SK-N-SH (cell line): ENCODE measurements at regions not wholly inside any gene's neighbourhood (a gene's known extent, or its start where the extent isn't known, plus 50 kb on each side); places are given as distances from the start of the nearest gene placed in this dataset.

Experiments used
- CTCF ChIA-PET: fragments of 300-600, 350-600 bp; formaldehyde crosslinking; extraction: SDS; loops from one replicate; lab custom pipeline; 2021; lab: Yijun Ruan, JAX
- POLR2A ChIA-PET: fragments of 350-600 bp; sonication (Branson Sonifier 250); formaldehyde crosslinking; extraction: SDS; loops from one replicate; lab custom pipeline; 2020; ENCODE audit warnings: antibody characterized with exemption, inconsistent platforms; lab: Yijun Ruan, JAX
- DNase-seq: peaks from one replicate; pipeline ENCODE4 v3.0.0; 2012
- H2AFZ ChIP-seq: fragments of 200-600 bp; sonication (generic); 2 replicates; pipeline ENCODE4 v1.8.1; 2016; ENCODE audit warnings: antibody characterized with exemption, mild to moderate bottlenecking, low read depth
- H3F3A ChIP-seq: fragments of 200-600 bp; sonication (generic); replicated peaks from 2 replicates; pipeline ENCODE3; 2016; ENCODE audit warnings: antibody characterized with exemption, mild to moderate bottlenecking; ENCODE audit not compliant: insufficient read depth
- H3K27ac ChIP-seq, 2 experiments: fragments of 200-500 bp in 1 of 2; fragments of 200-600 bp in 1 of 2; sonication (Bioruptor generic) in 1 of 2; sonication (generic), shearing (Covaris generic) in 1 of 2; 2 replicates each; pipeline versions ENCODE4 v1.5.1 to v1.6.1; 2014 to 2016; ENCODE audit warnings: low read depth in 2 of 2, inconsistent platforms in 1 of 2, low read length in 1 of 2, mild to moderate bottlenecking in 1 of 2, mixed read lengths in 1 of 2
- H3K27me3 ChIP-seq: fragments of 200-600 bp; sonication (generic), shearing (Covaris generic); 2 replicates; pipeline ENCODE4 v1.6.1; 2016; ENCODE audit warnings: mixed run types; ENCODE audit not compliant: insufficient read depth
- H3K36me3 ChIP-seq, 2 experiments: fragments of 200-500 bp in 1 of 2; fragments of 200-600 bp in 1 of 2; sonication (Bioruptor generic) in 1 of 2; sonication (generic) in 1 of 2; replicated peaks in 1 of 2; 2 replicates each; pipeline versions ENCODE3 to v1.5.1; 2014 to 2016; ENCODE audit warnings: low read length in 1 of 2, mild to moderate bottlenecking in 1 of 2; ENCODE audit not compliant: insufficient read depth in 2 of 2, control insufficient read depth in 1 of 2
- H3K4me1 ChIP-seq, 2 experiments: fragments of 200-500 bp in 1 of 2; fragments of 200-600 bp in 1 of 2; sonication (Bioruptor generic) in 1 of 2; sonication (generic), shearing (Covaris generic) in 1 of 2; 2 replicates each; pipeline versions ENCODE4 v1.5.1 to v1.6.1; 2014 to 2016; ENCODE audit warnings: low read depth in 1 of 2, low read length in 1 of 2, mixed run types in 1 of 2; ENCODE audit not compliant: insufficient read depth in 2 of 2, control insufficient read depth in 1 of 2
- H3K4me2 ChIP-seq: fragments of 200-600 bp; sonication (generic), shearing (Covaris generic); 2 replicates; pipeline ENCODE4 v1.6.1; 2017; ENCODE audit warnings: mixed run types
- H3K4me3 ChIP-seq, 2 experiments: fragments of 200-500 bp in 1 of 2; fragments of 200-600 bp in 1 of 2; sonication (Bioruptor generic) in 1 of 2; sonication (generic), shearing (Covaris generic) in 1 of 2; 2 replicates each; pipeline versions ENCODE4 v1.5.1 to v1.8.1; 2014 to 2016; ENCODE audit warnings: low read depth in 2 of 2, inconsistent platforms in 1 of 2, low read length in 1 of 2, mild to moderate bottlenecking in 1 of 2, mixed read lengths in 1 of 2, moderate library complexity in 1 of 2
- H3K79me2 ChIP-seq: fragments of 200-600 bp; sonication (generic); 2 replicates; pipeline ENCODE4 v1.8.1; 2017; ENCODE audit warnings: mild to moderate bottlenecking; ENCODE audit not compliant: insufficient read depth
- H3K9ac ChIP-seq: fragments of 200-600 bp; sonication (generic); 2 replicates; pipeline ENCODE4 v1.6.1; 2017; ENCODE audit warnings: mixed run types
- H3K9me2 ChIP-seq: fragments of 200-600 bp; sonication (generic); 2 replicates; pipeline ENCODE4 v1.6.1; 2017; ENCODE audit warnings: mixed run types
- H3K9me3 ChIP-seq: fragments of 200-600 bp; sonication (generic); 2 replicates; pipeline ENCODE4 v1.6.1; 2017; ENCODE audit warnings: mixed run types, mild to moderate bottlenecking, moderate library complexity
- H4K20me1 ChIP-seq: fragments of 200-600 bp; sonication (generic); 2 replicates; pipeline ENCODE4 v1.6.1; 2017; ENCODE audit warnings: mild to moderate bottlenecking, mixed run types; ENCODE audit not compliant: insufficient read depth
- ELF1 ChIP-seq: IDR thresholded peaks from 2 replicates; pipeline ENCODE4 v1.4.0; 2012
- EP300 ChIP-seq, 2 experiments: IDR thresholded peaks; 2 replicates each; pipeline versions ENCODE4 v1.4.0 to v1.6.1; 2012; ENCODE audit warnings: borderline replicate concordance in 1 of 2, low read depth in 1 of 2, low read length in 1 of 2
- FOXJ3 ChIP-seq: sonication (generic); formaldehyde crosslinking; IDR thresholded peaks from 2 replicates; pipeline ENCODE4 v1.5.1; 2020; ENCODE audit warnings: mild to moderate bottlenecking, missing genetic modification reagents
- GABPA ChIP-seq: IDR thresholded peaks from 2 replicates; pipeline ENCODE4 v1.4.0; 2012; ENCODE audit warnings: low read depth, mild to moderate bottlenecking
- GATA2 ChIP-seq: sonication (generic); formaldehyde crosslinking; IDR thresholded peaks from 2 replicates; pipeline ENCODE4 v1.5.0; 2020; ENCODE audit warnings: mild to moderate bottlenecking, missing genetic modification reagents
- JUND ChIP-seq: IDR thresholded peaks from 2 replicates; pipeline ENCODE4 v1.4.0; 2012
- MEF2A ChIP-seq: IDR thresholded peaks from 2 replicates; pipeline ENCODE4 v1.4.0; 2012; ENCODE audit warnings: low read depth, borderline replicate concordance
- MXI1 ChIP-seq: IDR thresholded peaks from 2 replicates; pipeline ENCODE4 v1.6.1; 2012; ENCODE audit warnings: mild to moderate bottlenecking, low read depth, low read length, improper control_type of control experiment
- NFIC ChIP-seq: IDR thresholded peaks from 2 replicates; pipeline ENCODE4 v1.4.0; 2012; ENCODE audit warnings: borderline replicate concordance
- TAF1 ChIP-seq: IDR thresholded peaks from 2 replicates; pipeline ENCODE4 v1.6.1; 2012; ENCODE audit warnings: low read depth, mild to moderate bottlenecking, low read length, moderate library complexity, borderline replicate concordance
- TCF12 ChIP-seq: IDR thresholded peaks from 2 replicates; pipeline ENCODE4 v1.4.0; 2012
- WGBS: methylation state at CpG from one replicate; pipeline ENCODE4 v1.1.6; 2017; ENCODE audit warnings: low lambda C conversion rate; 5-methylcytosine and 5-hydroxymethylcytosine counted together
- TF ChIP-seq, protein P1 (sequence below): IDR thresholded peaks from 2 replicates; pipeline ENCODE4 v1.4.0; 2012; ENCODE audit warnings: low read depth, borderline replicate concordance
- TF ChIP-seq, protein P2 (sequence below): fragments of 200-600 bp; sonication (generic); IDR thresholded peaks from 2 replicates; pipeline ENCODE4 v1.6.1; 2017; ENCODE audit warnings: antibody characterized with exemption, mild to moderate bottlenecking, moderate library complexity
- TF ChIP-seq, protein P3 (sequence below): IDR thresholded peaks from 2 replicates; pipeline ENCODE4; 2012
- TF ChIP-seq, protein P4 (sequence below): fragments of 150-350 bp; IDR thresholded peaks from 2 replicates; pipeline ENCODE4 v1.6.1; 2017; ENCODE audit warnings: antibody characterized with exemption, low read length, low read depth, borderline replicate concordance
- TF ChIP-seq, protein P5 (sequence below): IDR thresholded peaks from 2 replicates; pipeline ENCODE4 v1.4.0; 2012; ENCODE audit warnings: low read depth, borderline replicate concordance
- TF ChIP-seq, protein P6 (sequence below): IDR thresholded peaks from 2 replicates; pipeline ENCODE4 v1.4.0; 2012; ENCODE audit warnings: low read depth

DNA sequence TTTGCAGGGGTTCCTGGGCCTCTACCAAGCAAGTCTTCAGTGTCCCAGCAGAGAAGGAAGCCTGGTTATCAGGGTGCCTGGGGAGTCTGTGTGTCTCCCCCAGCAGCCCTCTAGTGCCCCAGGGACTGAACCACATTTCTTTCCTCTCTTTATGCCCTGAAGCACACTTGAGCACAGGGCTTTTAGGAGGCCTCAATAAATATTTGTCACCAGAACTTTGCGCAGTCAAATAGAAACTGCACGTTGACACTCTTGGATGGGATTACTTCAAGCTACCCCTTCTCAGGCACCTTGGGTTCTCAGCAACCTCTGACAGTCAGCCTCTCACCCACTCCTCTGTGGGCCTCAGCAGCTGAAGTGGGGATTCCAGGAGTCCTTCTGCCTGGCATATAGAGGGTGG is 226.6 kb upstream of the HES1 start:
- no peak for DNase-seq
- H3K79me2 ChIP-seq: no peaks in the 10 kb centered on the region
- H3K27me3 ChIP-seq: no peaks in the 10 kb centered on the region
- no peaks in the 10 kb centered on the region for H3K9me3 ChIP-seq
- H3K4me3 ChIP-seq: no peak overlapping the region
- no peaks in the 10 kb centered on the region for H3K36me3 ChIP-seq
- ChIA-PET POLR2A (no interaction called here), CTCF (interaction anchor here (1.0 kb wide), 1 partner anchor 11 kb away, joined by 4 read pairs; no protein-coding TSS in a partner anchor)
- H2AFZ ChIP-seq: no peak overlapping the region
- TF ChIP-seq, protein P1, sequence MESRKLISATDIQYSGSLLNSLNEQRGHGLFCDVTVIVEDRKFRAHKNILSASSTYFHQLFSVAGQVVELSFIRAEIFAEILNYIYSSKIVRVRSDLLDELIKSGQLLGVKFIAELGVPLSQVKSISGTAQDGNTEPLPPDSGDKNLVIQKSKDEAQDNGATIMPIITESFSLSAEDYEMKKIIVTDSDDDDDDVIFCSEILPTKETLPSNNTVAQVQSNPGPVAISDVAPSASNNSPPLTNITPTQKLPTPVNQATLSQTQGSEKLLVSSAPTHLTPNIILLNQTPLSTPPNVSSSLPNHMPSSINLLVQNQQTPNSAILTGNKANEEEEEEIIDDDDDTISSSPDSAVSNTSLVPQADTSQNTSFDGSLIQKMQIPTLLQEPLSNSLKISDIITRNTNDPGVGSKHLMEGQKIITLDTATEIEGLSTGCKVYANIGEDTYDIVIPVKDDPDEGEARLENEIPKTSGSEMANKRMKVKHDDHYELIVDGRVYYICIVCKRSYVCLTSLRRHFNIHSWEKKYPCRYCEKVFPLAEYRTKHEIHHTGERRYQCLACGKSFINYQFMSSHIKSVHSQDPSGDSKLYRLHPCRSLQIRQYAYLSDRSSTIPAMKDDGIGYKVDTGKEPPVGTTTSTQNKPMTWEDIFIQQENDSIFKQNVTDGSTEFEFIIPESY: no peak
- TF ChIP-seq EP300 (IDR thresholded peaks at IDR 0.05; ENCODE audit: borderline replicate concordance in 1 of 2, low read depth in 1 of 2, low read length in 1 of 2) (no peak), ELF1 (no peak)
- TF ChIP-seq, protein P2, sequence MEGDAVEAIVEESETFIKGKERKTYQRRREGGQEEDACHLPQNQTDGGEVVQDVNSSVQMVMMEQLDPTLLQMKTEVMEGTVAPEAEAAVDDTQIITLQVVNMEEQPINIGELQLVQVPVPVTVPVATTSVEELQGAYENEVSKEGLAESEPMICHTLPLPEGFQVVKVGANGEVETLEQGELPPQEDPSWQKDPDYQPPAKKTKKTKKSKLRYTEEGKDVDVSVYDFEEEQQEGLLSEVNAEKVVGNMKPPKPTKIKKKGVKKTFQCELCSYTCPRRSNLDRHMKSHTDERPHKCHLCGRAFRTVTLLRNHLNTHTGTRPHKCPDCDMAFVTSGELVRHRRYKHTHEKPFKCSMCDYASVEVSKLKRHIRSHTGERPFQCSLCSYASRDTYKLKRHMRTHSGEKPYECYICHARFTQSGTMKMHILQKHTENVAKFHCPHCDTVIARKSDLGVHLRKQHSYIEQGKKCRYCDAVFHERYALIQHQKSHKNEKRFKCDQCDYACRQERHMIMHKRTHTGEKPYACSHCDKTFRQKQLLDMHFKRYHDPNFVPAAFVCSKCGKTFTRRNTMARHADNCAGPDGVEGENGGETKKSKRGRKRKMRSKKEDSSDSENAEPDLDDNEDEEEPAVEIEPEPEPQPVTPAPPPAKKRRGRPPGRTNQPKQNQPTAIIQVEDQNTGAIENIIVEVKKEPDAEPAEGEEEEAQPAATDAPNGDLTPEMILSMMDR: no peak
- TF ChIP-seq, protein P3, sequence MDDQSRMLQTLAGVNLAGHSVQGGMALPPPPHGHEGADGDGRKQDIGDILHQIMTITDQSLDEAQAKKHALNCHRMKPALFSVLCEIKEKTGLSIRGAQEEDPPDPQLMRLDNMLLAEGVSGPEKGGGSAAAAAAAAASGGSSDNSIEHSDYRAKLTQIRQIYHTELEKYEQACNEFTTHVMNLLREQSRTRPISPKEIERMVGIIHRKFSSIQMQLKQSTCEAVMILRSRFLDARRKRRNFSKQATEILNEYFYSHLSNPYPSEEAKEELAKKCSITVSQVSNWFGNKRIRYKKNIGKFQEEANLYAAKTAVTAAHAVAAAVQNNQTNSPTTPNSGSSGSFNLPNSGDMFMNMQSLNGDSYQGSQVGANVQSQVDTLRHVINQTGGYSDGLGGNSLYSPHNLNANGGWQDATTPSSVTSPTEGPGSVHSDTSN: no peak
- TF ChIP-seq, protein P4, sequence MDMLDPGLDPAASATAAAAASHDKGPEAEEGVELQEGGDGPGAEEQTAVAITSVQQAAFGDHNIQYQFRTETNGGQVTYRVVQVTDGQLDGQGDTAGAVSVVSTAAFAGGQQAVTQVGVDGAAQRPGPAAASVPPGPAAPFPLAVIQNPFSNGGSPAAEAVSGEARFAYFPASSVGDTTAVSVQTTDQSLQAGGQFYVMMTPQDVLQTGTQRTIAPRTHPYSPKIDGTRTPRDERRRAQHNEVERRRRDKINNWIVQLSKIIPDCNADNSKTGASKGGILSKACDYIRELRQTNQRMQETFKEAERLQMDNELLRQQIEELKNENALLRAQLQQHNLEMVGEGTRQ: no peak
- no peaks in the 10 kb centered on the region for H4K20me1 ChIP-seq
- H3K4me2 ChIP-seq: no peak overlapping the region
- peaks cover 0 to 6% of the 10 kb centered on the region in 2 experiments; a peak in 1 of 4 replicates for H3K4me1 ChIP-seq
- H3K9me2 ChIP-seq: no peaks in the 10 kb centered on the region
- no peak overlapping the region for H3K9ac ChIP-seq
- no peak overlapping the region for H3K27ac ChIP-seq
- WGBS: 78% methylated on average over 2 of the region's 2 CpGs
- H3F3A ChIP-seq: no peaks in the 10 kb centered on the region

DNA sequence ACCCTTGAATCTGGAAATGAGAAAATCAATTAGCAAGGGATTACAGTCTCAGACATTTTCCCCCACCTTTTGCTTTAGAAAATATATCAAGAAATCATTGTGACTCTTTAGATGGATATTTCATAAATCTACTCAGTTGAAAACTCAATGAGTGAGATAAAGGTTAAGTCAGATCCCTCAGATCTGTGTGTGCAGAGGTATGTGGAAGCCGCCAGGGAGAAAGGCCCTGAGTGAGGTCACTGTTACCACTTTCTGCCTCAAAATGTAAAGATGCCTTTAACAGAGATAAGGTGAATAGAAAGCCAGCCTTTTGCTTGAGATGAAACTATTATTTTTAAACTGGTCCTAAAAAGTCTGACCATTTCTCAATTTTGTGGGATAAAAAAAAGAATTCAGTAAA is 225.6 kb upstream of the HES1 start:
- peaks cover 0 to 4% of the 10 kb centered on the region in 2 experiments; a peak in 1 of 4 replicates for H3K4me1 ChIP-seq
- POLR2A ChIA-PET: no interaction called here
- no peak overlapping the region for H3K9ac ChIP-seq
- no peak for TF ChIP-seq GABPA
- no peak for TF ChIP-seq NFIC
- TF ChIP-seq TCF12: no peak
- no peak for TF ChIP-seq MEF2A
- TF ChIP-seq, protein P1: no peak
- TF ChIP-seq FOXJ3 (CRISPR knock-in tag): no peak
- TF ChIP-seq, protein P5, sequence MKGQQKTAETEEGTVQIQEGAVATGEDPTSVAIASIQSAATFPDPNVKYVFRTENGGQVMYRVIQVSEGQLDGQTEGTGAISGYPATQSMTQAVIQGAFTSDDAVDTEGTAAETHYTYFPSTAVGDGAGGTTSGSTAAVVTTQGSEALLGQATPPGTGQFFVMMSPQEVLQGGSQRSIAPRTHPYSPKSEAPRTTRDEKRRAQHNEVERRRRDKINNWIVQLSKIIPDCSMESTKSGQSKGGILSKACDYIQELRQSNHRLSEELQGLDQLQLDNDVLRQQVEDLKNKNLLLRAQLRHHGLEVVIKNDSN: no peak
- TF ChIP-seq TAF1: no peak
- TF ChIP-seq MXI1: no peak
- no peak for TF ChIP-seq JUND
- TF ChIP-seq, protein P6, sequence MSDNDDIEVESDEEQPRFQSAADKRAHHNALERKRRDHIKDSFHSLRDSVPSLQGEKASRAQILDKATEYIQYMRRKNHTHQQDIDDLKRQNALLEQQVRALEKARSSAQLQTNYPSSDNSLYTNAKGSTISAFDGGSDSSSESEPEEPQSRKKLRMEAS: no peak
- TF ChIP-seq ELF1: no peak
- TF ChIP-seq GATA2 (CRISPR knock-in tag): no peak

More for the DNA sequence above, 225.6 kb upstream of the HES1 start:
- no peaks in the 10 kb centered on the region for H3K27me3 ChIP-seq
- H3K9me2 ChIP-seq: no peaks in the 10 kb centered on the region
- WGBS: 86% methylated on average over 1 of the region's 1 CpG
- no peak overlapping the region for H3K27ac ChIP-seq
- H3F3A ChIP-seq: no peaks in the 10 kb centered on the region
- no peak overlapping the region for H3K4me2 ChIP-seq
- H4K20me1 ChIP-seq: no peaks in the 10 kb centered on the region
- H3K4me3 ChIP-seq: no peak overlapping the region
- H3K9me3 ChIP-seq: no peaks in the 10 kb centered on the region
- DNase-seq: no peak
- CTCF ChIA-PET: no interaction called here
- no peaks in the 10 kb centered on the region for H3K79me2 ChIP-seq
- no peak overlapping the region for H2AFZ ChIP-seq
- H3K36me3 ChIP-seq: no peaks in the 10 kb centered on the region
